ENCODE measurements at regions not wholly inside any gene's neighbourhood (a gene's known extent, or its start where the extent isn't known, plus 50 kb on each side); places are given as distances from the start of the nearest gene placed in this dataset.

- TF ChIP-seq CTCF (conservative IDR thresholded peaks at IDR 0.05; ENCODE audit: low read depth, low read length) (no peak), EZH2 (IDR thresholded peaks at IDR 0.05; ENCODE audit: borderline replicate concordance, low read depth, low read length, poor library complexity, severe bottlenecking) (no peak)
These were observed 124.4 kb downstream of the C9orf50 start for GRCh38 chr9:129496473-129497004.
